GM12891 (cell line): ENCODE measurements at regions not wholly inside any gene's neighbourhood (a gene's known extent, or its start where the extent isn't known, plus 50 kb on each side); places are given as distances from the start of the nearest gene placed in this dataset.

ENCODE experiments used
- POLR2A ChIP-seq: IDR thresholded peaks from 2 replicates; pipeline ENCODE4 v1.6.1; 2011; ENCODE audit warnings: low read depth, low read length, control low read depth
- POLR2AphosphoS5 ChIP-seq: IDR thresholded peaks from 2 replicates; pipeline ENCODE4 v1.6.1; 2011; ENCODE audit warnings: low read depth, low read length, control low read depth

GRCh38 chr6:140572129-140572528 lies 1197.7 kb upstream of the CITED2 start:
- TF ChIP-seq POLR2AphosphoS5 (no peak), POLR2A (no peak)
